ENCODE measurements at regions not wholly inside any gene's neighbourhood (a gene's known extent, or its start where the extent isn't known, plus 50 kb on each side); places are given as distances from the start of the nearest gene placed in this dataset.

- intact Hi-C loops (cut with micrococcal nuclease) = no loop called here
- no peak for ATAC-seq
- no peak for DNase-seq
Measured at GRCh38 chr4:4808086-4808485, 51.4 kb upstream of the MSX1 start.

GRCh38 chr4:4805887-4806286 lies 53.6 kb upstream of the MSX1 start:
- DNase-seq (no peak), ATAC-seq (no peak)
- intact Hi-C loops (cut with micrococcal nuclease) = no loop called here

GRCh38 chr4:4803912-4804296 lies 55.6 kb upstream of the MSX1 start:
- ATAC-seq (no peak), DNase-seq (no peak)
- intact Hi-C loops (cut with micrococcal nuclease) = no loop called here

GRCh38 chr4:4803216-4803911 lies 56.1 kb upstream of the MSX1 start:
- intact Hi-C loops (cut with micrococcal nuclease) = no loop called here
- ATAC-seq (no peak), DNase-seq (no peak)

- ATAC-seq (no peak), DNase-seq (no peak)
- intact Hi-C loops (cut with micrococcal nuclease) = no loop called here
Measured at GRCh38 chr4:4800646-4801408, 58.6 kb upstream of the MSX1 start.

- no peak for DNase-seq
- intact Hi-C loops (cut with micrococcal nuclease) = no loop called here
- ATAC-seq = no peak
Measured at GRCh38 chr4:4794421-4794820, 65.0 kb upstream of the MSX1 start.

- DNase-seq (no peak), ATAC-seq (no peak)
- intact Hi-C loops (cut with micrococcal nuclease) = no loop called here
Measured at GRCh38 chr4:4792466-4792865, 67.0 kb upstream of the MSX1 start.

GRCh38 chr4:4791299-4792111 lies 68.0 kb upstream of the MSX1 start:
- intact Hi-C loops (cut with micrococcal nuclease) = no loop called here
- no peak for ATAC-seq

GRCh38 chr4:4789462-4789861 lies 70.0 kb upstream of the MSX1 start:
- no peak for ATAC-seq
- no peak for DNase-seq
- intact Hi-C loops (cut with micrococcal nuclease) = no loop called here

More at GRCh38 chr4:4791299-4792111, 68.0 kb upstream of the MSX1 start:
- DNase-seq = no peak

GRCh38 chr4:4788573-4788972 lies 70.9 kb upstream of the MSX1 start:
- ATAC-seq = no peak

GRCh38 chr4:4787421-4787820 lies 72.0 kb upstream of the MSX1 start:
- no peak for DNase-seq
- no peak for ATAC-seq
- intact Hi-C loops (cut with micrococcal nuclease) = no loop called here

More at GRCh38 chr4:4788573-4788972, 70.9 kb upstream of the MSX1 start:
- no peak for DNase-seq
- intact Hi-C loops (cut with micrococcal nuclease) = no loop called here

- no peak for DNase-seq
- intact Hi-C loops (cut with micrococcal nuclease) = no loop called here
- no peak for ATAC-seq
Measured at GRCh38 chr4:4784379-4784778, 75.1 kb upstream of the MSX1 start.

- intact Hi-C loops (cut with micrococcal nuclease) = no loop called here
- DNase-seq (no peak), ATAC-seq (no peak)
Measured at GRCh38 chr4:4783847-4784246, 75.6 kb upstream of the MSX1 start.

GRCh38 chr4:4782969-4783368 lies 76.5 kb upstream of the MSX1 start:
- ATAC-seq (no peak), DNase-seq (no peak)
- intact Hi-C loops (cut with micrococcal nuclease) = no loop called here

GRCh38 chr4:4781936-4782707 lies 77.3 kb upstream of the MSX1 start:
- intact Hi-C loops (cut with micrococcal nuclease) = no loop called here
- DNase-seq (no peak), ATAC-seq (no peak)

- DNase-seq = no peak
- no peak for ATAC-seq
- intact Hi-C loops (cut with micrococcal nuclease) = no loop called here
Measured at GRCh38 chr4:4780729-4781244, 78.7 kb upstream of the MSX1 start.

- intact Hi-C loops (cut with micrococcal nuclease) = no loop called here
Measured at GRCh38 chr4:4779486-4779885, 80.0 kb upstream of the MSX1 start.

GRCh38 chr4:4779054-4779453 lies 80.4 kb upstream of the MSX1 start:
- no peak for DNase-seq
- intact Hi-C loops (cut with micrococcal nuclease) = no loop called here
- ATAC-seq = no peak

More at GRCh38 chr4:4779486-4779885, 80.0 kb upstream of the MSX1 start:
- DNase-seq = no peak
- no peak for ATAC-seq

- ATAC-seq (no peak), DNase-seq (no peak)
- intact Hi-C loops (cut with micrococcal nuclease) = no loop called here
Measured at GRCh38 chr4:4778554-4778953, 80.9 kb upstream of the MSX1 start.
